ENCODE measurements at regions not wholly inside any gene's neighbourhood (a gene's known extent, or its start where the extent isn't known, plus 50 kb on each side); places are given as distances from the start of the nearest gene placed in this dataset.

- DNase-seq (ENCODE audit: low spot score) (no peak), FAIRE-seq (no peak), ATAC-seq (no peak)
- ChIA-PET POLR2A (no interaction called here), CTCF (ENCODE audit: low intra/inter-chr PET ratio, low total read pairs) (no interaction called here)
- 59% methylated on average over 2 of the region's 2 CpGs for WGBS (ENCODE audit: low lambda C conversion rate)
- Histone ChIP-seq H2AFZ (ENCODE audit: low read length) (no peak overlapping the region), H3K4me2 (ENCODE audit: low read depth, low read length) (no peak overlapping the region), H3K27ac (ENCODE audit: extremely low read length, insufficient read depth, low read length) (no peak overlapping the region), H3K4me1 (ENCODE audit: insufficient read depth, low read length) (no peaks in the 10 kb centered on the region), H4K20me1 (ENCODE audit: insufficient read depth, low read length) (no peaks in the 10 kb centered on the region), H3K9ac (ENCODE audit: insufficient read depth, low read depth, low read length) (no peak overlapping the region), H3K79me2 (ENCODE audit: insufficient read depth, low read length) (no peaks in the 10 kb centered on the region), H3K9me3 (ENCODE audit: low read length) (peaks cover 41% of the 10 kb centered on the region), H3K27me3 (ENCODE audit: control insufficient read depth in 1 of 2, insufficient read depth in 2 of 2, low read length in 2 of 2) (no peaks in the 10 kb centered on the region), H3K36me3 (replicated peaks in 1 of 2; ENCODE audit: control insufficient read depth in 1 of 2, insufficient read depth in 2 of 2, low read length in 2 of 2) (no peaks in the 10 kb centered on the region), H3K4me3 (replicated peaks in 1 of 3; ENCODE audit: insufficient read depth in 1 of 3, low read depth in 2 of 3, low read length in 3 of 3) (no peak overlapping the region)
- BruUV-seq (replicated peaks): no TSS peak
- in situ Hi-C loops (cut with HindIII; ENCODE audit: extremely low pct_ligation_motif_present, low pct_unique_long_range_greater_than_20kb) (no loop called here), intact Hi-C loops (cut with micrococcal nuclease; ENCODE audit: unreplicated experiment) (no loop called here)
- TF ChIP-seq MEF2D (CRISPR knock-in tag; IDR thresholded peaks at IDR 0.05): no peak
- no peak for TF ChIP-seq ZNF576 (CRISPR knock-in tag; IDR thresholded peaks at IDR 0.05)
- TF ChIP-seq GFI1 (CRISPR knock-in tag; IDR thresholded peaks at IDR 0.05; ENCODE audit: borderline replicate concordance): no peak
- TF ChIP-seq KAT7 (CRISPR knock-in tag; IDR thresholded peaks at IDR 0.05; ENCODE audit: borderline replicate concordance): no peak
- TF ChIP-seq ZNF430 (CRISPR knock-in tag; IDR thresholded peaks at IDR 0.05): no peak
- no peak for TF ChIP-seq ZNF609 (CRISPR knock-in tag; IDR thresholded peaks at IDR 0.05; ENCODE audit: borderline replicate concordance)
- TF ChIP-seq PAX8 (CRISPR knock-in tag; IDR thresholded peaks at IDR 0.05; ENCODE audit: borderline replicate concordance): no peak
- TF ChIP-seq ZNF17 (CRISPR knock-in tag; IDR thresholded peaks at IDR 0.05): no peak
- no peak for TF ChIP-seq FOXP1 (IDR thresholded peaks at IDR 0.05)
- TF ChIP-seq FOXP1 (CRISPR knock-in tag; IDR thresholded peaks at IDR 0.05): no peak
- no peak for TF ChIP-seq SYNCRIP (IDR thresholded peaks at IDR 0.05; ENCODE audit: insufficient read depth, low read depth, low read length)
- no peak for TF ChIP-seq ARID5B (CRISPR knock-in tag; IDR thresholded peaks at IDR 0.05)
- TF ChIP-seq ZNF546 (CRISPR knock-in tag; conservative IDR thresholded peaks at IDR 0.05): no peak
- no peak for TF ChIP-seq ZNF513 (CRISPR knock-in tag; conservative IDR thresholded peaks at IDR 0.05)
Measured at GRCh38 chr3:176087066-176087697, 1110.1 kb downstream of the TBL1XR1 start.
